ENCODE measurements at regions not wholly inside any gene's neighbourhood (a gene's known extent, or its start where the extent isn't known, plus 50 kb on each side); places are given as distances from the start of the nearest gene placed in this dataset.

DNA sequence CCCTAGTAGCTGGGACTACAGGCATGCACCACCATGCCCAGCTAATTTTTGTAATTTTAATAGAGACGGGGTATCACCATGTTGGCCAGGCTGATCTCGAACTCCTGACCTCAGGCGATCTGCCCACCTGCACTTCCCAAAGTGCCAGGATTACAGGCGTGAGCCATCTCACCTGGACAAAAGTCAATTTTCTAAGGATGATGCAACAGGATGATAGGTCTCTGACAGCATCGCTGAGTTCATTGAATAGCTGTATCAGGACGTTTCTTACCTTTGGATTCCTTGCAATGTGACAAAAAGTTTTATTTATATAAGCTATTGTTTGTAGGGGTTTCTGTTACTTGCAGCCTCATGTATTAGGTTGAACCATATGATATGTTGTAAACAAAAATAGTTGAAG lies 55.5 kb upstream of the PCED1B start:
- Histone ChIP-seq H3K4me1 (no peaks in the 10 kb centered on the region), H3K27ac (no peak overlapping the region), H3K36me3 (no peaks in the 10 kb centered on the region), H3K9me3 (no peaks in the 10 kb centered on the region), H3K4me3 (no peak overlapping the region), H3K27me3 (no peaks in the 10 kb centered on the region)
- no peak for ATAC-seq
- intact Hi-C loops (cut with DNase I; ENCODE audit: low total_unique reads) (loop anchor here (10.0 kb wide), 1 partner anchor 899 kb away; no protein-coding TSS in a partner anchor), in situ Hi-C loops (cut with MboI; ENCODE audit: low sequenced_read_pairs in 4 of 4) (loop anchor here in 3 of 4 donors (10.0 to 25.0 kb wide), 3 partner anchors 679 to 887 kb away; no protein-coding TSS in a partner anchor)
- no peak for DNase-seq
- TF ChIP-seq, protein P1, sequence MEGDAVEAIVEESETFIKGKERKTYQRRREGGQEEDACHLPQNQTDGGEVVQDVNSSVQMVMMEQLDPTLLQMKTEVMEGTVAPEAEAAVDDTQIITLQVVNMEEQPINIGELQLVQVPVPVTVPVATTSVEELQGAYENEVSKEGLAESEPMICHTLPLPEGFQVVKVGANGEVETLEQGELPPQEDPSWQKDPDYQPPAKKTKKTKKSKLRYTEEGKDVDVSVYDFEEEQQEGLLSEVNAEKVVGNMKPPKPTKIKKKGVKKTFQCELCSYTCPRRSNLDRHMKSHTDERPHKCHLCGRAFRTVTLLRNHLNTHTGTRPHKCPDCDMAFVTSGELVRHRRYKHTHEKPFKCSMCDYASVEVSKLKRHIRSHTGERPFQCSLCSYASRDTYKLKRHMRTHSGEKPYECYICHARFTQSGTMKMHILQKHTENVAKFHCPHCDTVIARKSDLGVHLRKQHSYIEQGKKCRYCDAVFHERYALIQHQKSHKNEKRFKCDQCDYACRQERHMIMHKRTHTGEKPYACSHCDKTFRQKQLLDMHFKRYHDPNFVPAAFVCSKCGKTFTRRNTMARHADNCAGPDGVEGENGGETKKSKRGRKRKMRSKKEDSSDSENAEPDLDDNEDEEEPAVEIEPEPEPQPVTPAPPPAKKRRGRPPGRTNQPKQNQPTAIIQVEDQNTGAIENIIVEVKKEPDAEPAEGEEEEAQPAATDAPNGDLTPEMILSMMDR (IDR thresholded peaks at IDR 0.05 in 4 of 5, conservative IDR thresholded peaks at IDR 0.05 in 1 of 5) = no peak
- TF ChIP-seq POLR2A (IDR thresholded peaks at IDR 0.05) = no peak

DNA sequence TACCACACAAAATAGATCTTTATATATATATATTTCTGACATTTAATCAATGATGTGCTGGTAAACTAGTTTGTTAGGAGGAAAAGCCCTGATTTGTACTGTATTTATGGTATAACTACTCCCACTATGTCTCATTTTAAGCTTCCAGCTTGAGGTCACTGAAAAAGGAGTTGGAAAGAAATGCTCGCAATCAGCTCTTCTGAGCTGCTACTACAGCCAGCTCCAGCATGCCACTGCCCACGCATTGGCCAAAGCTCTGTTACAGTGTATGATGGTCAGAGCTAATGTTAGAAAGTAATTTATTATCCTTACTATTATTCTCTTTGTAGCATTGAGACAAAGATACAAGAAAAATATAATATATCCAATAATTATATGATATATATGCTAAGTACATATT lies 55.0 kb upstream of the PCED1B start:
- Histone ChIP-seq H3K4me3 (no peak overlapping the region), H3K4me1 (no peaks in the 10 kb centered on the region), H3K27me3 (no peaks in the 10 kb centered on the region), H3K9me3 (no peaks in the 10 kb centered on the region), H3K27ac (no peak overlapping the region), H3K36me3 (no peaks in the 10 kb centered on the region)
- TF ChIP-seq, protein P1 (IDR thresholded peaks at IDR 0.05 in 4 of 5, conservative IDR thresholded peaks at IDR 0.05 in 1 of 5) = no peak
- no peak for TF ChIP-seq POLR2A (IDR thresholded peaks at IDR 0.05)
- intact Hi-C loops (cut with DNase I; ENCODE audit: low total_unique reads) = loop anchor here (10.0 kb wide), 1 partner anchor 900 kb away; no protein-coding TSS in a partner anchor
- DNase-seq (no peak), ATAC-seq (no peak)
- in situ Hi-C loops (cut with MboI; ENCODE audit: low sequenced_read_pairs in 4 of 4) = loop anchor here in 3 of 4 donors (10.0 to 25.0 kb wide), 3 partner anchors 680 to 887 kb away; no protein-coding TSS in a partner anchor

DNA sequence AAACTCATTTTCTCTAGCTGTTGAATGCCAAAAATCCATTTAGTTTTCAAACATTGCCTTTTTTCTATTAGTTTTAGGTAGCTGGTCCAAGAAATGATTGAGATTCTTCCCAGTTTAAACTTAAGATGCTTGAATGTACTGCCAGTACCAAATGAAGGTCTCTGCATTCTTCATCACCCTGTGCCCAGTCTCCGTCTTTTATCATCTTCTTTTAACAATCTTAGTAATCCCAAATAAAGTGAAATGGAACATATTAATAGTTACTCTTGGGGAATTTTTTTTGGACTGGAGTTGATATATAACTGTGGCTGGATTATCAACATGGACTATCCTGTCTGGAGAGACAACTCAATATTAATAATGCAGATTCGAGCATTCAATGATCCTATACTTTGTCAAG lies 54.1 kb upstream of the PCED1B start:
- TF ChIP-seq, protein P1 (IDR thresholded peaks at IDR 0.05 in 4 of 5, conservative IDR thresholded peaks at IDR 0.05 in 1 of 5) = no peak
- no peak for TF ChIP-seq POLR2A (IDR thresholded peaks at IDR 0.05)
- intact Hi-C loops (cut with DNase I; ENCODE audit: low total_unique reads) (loop anchor here (10.0 kb wide), 1 partner anchor 901 kb away; no protein-coding TSS in a partner anchor), in situ Hi-C loops (cut with MboI; ENCODE audit: low sequenced_read_pairs in 4 of 4) (loop anchor here in 1 of 4 donors (10.0 to 25.0 kb wide), 2 partner anchors 637 to 681 kb away; no protein-coding TSS in a partner anchor)
- Histone ChIP-seq H3K27ac (no peak overlapping the region), H3K9me3 (no peaks in the 10 kb centered on the region), H3K27me3 (no peaks in the 10 kb centered on the region), H3K4me1 (no peaks in the 10 kb centered on the region), H3K4me3 (no peak overlapping the region), H3K36me3 (no peaks in the 10 kb centered on the region)
- ATAC-seq = no peak
- no peak for DNase-seq

DNA sequence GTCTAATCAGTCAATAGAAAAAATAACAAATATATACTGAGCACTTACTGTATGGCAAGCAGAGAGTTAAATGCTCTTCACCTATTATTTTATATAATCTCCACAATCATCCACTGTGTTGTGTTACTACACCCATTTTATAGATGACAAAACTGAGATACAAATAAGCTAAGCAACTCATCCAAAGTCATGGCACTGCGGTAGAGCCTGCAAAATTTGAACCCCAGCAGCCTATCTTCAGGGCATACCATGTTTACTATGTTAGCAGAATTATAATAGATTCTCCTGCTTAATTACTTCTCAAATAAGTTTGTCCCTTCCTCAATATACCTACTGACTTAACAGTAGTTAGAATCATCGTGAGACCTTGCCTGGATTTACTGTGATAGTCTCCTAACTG lies 53.6 kb upstream of the PCED1B start:
- in situ Hi-C loops (cut with MboI; ENCODE audit: low sequenced_read_pairs in 4 of 4) = loop anchor here in 1 of 4 donors (10.0 to 25.0 kb wide), 2 partner anchors 637 to 681 kb away; no protein-coding TSS in a partner anchor
- Histone ChIP-seq H3K27ac (no peak overlapping the region), H3K27me3 (no peaks in the 10 kb centered on the region), H3K9me3 (no peaks in the 10 kb centered on the region), H3K36me3 (no peaks in the 10 kb centered on the region), H3K4me1 (no peaks in the 10 kb centered on the region), H3K4me3 (no peak overlapping the region)
- TF ChIP-seq, protein P1 (IDR thresholded peaks at IDR 0.05 in 4 of 5, conservative IDR thresholded peaks at IDR 0.05 in 1 of 5) = no peak
- TF ChIP-seq POLR2A (IDR thresholded peaks at IDR 0.05) = no peak
- ATAC-seq = no peak
- DNase-seq = no peak
- intact Hi-C loops (cut with DNase I; ENCODE audit: low total_unique reads) = loop anchor here (10.0 kb wide), 1 partner anchor 901 kb away; no protein-coding TSS in a partner anchor
